ENCODE measurements at regions not wholly inside any gene's neighbourhood (a gene's known extent, or its start where the extent isn't known, plus 50 kb on each side); places are given as distances from the start of the nearest gene placed in this dataset.

DNA sequence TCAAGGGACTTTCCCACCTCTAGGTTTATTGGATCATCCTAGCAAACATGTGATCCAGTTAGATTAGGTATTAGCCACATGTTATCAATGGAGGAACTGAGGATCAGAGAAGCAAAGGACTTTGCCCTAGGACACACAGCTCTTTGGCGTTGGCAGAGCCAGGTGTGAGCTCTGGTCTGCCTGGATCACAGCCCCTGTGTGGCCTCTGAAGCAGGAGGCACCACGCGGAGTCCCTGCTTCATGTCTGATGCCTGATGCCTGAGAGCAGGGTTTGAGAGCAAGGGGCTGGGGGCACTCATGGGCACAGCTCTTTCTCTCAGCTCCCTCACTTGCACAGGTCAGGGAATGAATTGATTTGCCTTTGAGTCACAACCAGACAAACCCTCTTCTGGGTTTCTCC is 64.7 kb upstream of the CTBP2 start:
- no peak for TF ChIP-seq POLR2A (IDR thresholded peaks at IDR 0.05)
- TF ChIP-seq, protein P1, sequence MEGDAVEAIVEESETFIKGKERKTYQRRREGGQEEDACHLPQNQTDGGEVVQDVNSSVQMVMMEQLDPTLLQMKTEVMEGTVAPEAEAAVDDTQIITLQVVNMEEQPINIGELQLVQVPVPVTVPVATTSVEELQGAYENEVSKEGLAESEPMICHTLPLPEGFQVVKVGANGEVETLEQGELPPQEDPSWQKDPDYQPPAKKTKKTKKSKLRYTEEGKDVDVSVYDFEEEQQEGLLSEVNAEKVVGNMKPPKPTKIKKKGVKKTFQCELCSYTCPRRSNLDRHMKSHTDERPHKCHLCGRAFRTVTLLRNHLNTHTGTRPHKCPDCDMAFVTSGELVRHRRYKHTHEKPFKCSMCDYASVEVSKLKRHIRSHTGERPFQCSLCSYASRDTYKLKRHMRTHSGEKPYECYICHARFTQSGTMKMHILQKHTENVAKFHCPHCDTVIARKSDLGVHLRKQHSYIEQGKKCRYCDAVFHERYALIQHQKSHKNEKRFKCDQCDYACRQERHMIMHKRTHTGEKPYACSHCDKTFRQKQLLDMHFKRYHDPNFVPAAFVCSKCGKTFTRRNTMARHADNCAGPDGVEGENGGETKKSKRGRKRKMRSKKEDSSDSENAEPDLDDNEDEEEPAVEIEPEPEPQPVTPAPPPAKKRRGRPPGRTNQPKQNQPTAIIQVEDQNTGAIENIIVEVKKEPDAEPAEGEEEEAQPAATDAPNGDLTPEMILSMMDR (IDR thresholded peaks at IDR 0.05) = no peak

All from adrenal gland (tissue), 5 donors.